Upper lobe of right lung (tissue), 1 donor: ENCODE measurements at regions not wholly inside any gene's neighbourhood (a gene's known extent, or its start where the extent isn't known, plus 50 kb on each side); places are given as distances from the start of the nearest gene placed in this dataset.

ENCODE experiments used
- ATAC-seq: fragments of 200-7000 bp; cut with Tn5 transposase; one replicate; pipeline ENCODE4 v1.9.1; 2020; ENCODE audit warnings: mild to moderate bottlenecking, moderate library complexity
- DNase-seq: peaks from one replicate; pipeline ENCODE4 v3.0.0-alpha.2; 2020
- H3K27ac ChIP-seq: fragments of 200-600 bp; one replicate; pipeline ENCODE4 v1.8.0; 2022
- H3K27me3 ChIP-seq: fragments of 200-600 bp; one replicate; pipeline ENCODE4 v1.8.0; 2022; ENCODE audit warnings: mild to moderate bottlenecking
- H3K36me3 ChIP-seq: fragments of 200-600 bp; one replicate; pipeline ENCODE4 v1.8.0; 2022
- H3K4me1 ChIP-seq: fragments of 200-600 bp; one replicate; pipeline ENCODE4 v1.8.0; 2022
- H3K4me3 ChIP-seq: fragments of 200-600 bp; one replicate; pipeline ENCODE4 v1.8.0; 2022; ENCODE audit warnings: mild to moderate bottlenecking
- H3K9me3 ChIP-seq: fragments of 200-600 bp; one replicate; pipeline ENCODE4 v1.8.0; 2022
- CTCF ChIP-seq: fragments of 200-600 bp; IDR thresholded peaks from one replicate; pipeline ENCODE4 v1.8.0; 2022; ENCODE audit warnings: antibody characterized with exemption
- intact Hi-C: fragments of 100-400 bp; cut with DNase I; formaldehyde crosslinking; loops from one replicate; pipeline ENCODE4 v1.11.0; 2022
- donor health status: DM: no; HTN: yes; CAD: no; lungs with severe emphysema.

GRCh38 chr3:182527745-182528144, 265.6 kb upstream of the ATP11B start:
- Histone ChIP-seq H3K27ac (no peak overlapping the region), H3K4me1 (no peaks in the 10 kb centered on the region), H3K27me3 (no peaks in the 10 kb centered on the region), H3K36me3 (no peaks in the 10 kb centered on the region), H3K9me3 (no peaks in the 10 kb centered on the region), H3K4me3 (no peak overlapping the region)
- no peak for TF ChIP-seq CTCF
- ATAC-seq, result no peak
- intact Hi-C loops, result no loop called here
- DNase-seq, result no peak

GRCh38 chr3:182530316-182530715, 263.0 kb upstream of the ATP11B start:
- DNase-seq (no peak), ATAC-seq (no peak)
- Histone ChIP-seq H3K9me3 (no peaks in the 10 kb centered on the region), H3K4me1 (no peaks in the 10 kb centered on the region), H3K27me3 (no peaks in the 10 kb centered on the region), H3K27ac (no peak overlapping the region), H3K4me3 (no peak overlapping the region), H3K36me3 (no peaks in the 10 kb centered on the region)
- intact Hi-C loops, result no loop called here
- TF ChIP-seq CTCF, result no peak

DNA sequence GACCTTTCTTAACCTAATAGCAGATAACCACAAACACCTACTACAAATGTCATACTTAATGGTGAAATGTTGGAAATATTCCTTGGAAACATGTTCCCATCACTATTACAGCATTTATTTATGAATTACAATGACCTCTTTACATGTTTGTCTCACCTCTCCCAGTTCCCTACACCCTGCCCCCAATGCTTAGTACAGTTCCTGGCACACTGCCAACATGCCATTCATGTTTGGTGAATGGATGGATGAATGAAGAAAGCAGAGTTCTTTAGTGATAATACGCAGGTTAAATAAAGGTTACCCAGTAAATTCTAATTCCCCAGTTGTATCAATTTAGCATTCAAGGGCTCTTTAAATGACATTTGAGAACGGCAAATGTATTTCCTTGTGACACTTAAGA, 259.9 kb upstream of the ATP11B start:
- no peak for ATAC-seq
- intact Hi-C loops, result no loop called here
- Histone ChIP-seq H3K27ac (no peak overlapping the region), H3K9me3 (no peaks in the 10 kb centered on the region), H3K36me3 (no peaks in the 10 kb centered on the region), H3K27me3 (no peaks in the 10 kb centered on the region), H3K4me1 (no peaks in the 10 kb centered on the region), H3K4me3 (no peak overlapping the region)
- no peak for DNase-seq
- TF ChIP-seq CTCF, result no peak

GRCh38 chr3:182544542-182544941, 248.8 kb upstream of the ATP11B start:
- intact Hi-C loops, result no loop called here
- H3K36me3 ChIP-seq, result no peaks in the 10 kb centered on the region
- no peak for ATAC-seq
- no peak overlapping the region for H3K4me3 ChIP-seq
- no peak for TF ChIP-seq CTCF
- no peaks in the 10 kb centered on the region for H3K4me1 ChIP-seq
- no peak overlapping the region for H3K27ac ChIP-seq
- no peak for DNase-seq
- no peaks in the 10 kb centered on the region for H3K27me3 ChIP-seq
- H3K9me3 ChIP-seq, result no peaks in the 10 kb centered on the region

- no peak for ATAC-seq
- no peaks in the 10 kb centered on the region for H3K4me1 ChIP-seq
- H3K36me3 ChIP-seq, result no peaks in the 10 kb centered on the region
- H3K27ac ChIP-seq, result no peak overlapping the region
- H3K4me3 ChIP-seq, result no peak overlapping the region
- no peak for TF ChIP-seq CTCF
- intact Hi-C loops, result no loop called here
- no peak for DNase-seq
- no peaks in the 10 kb centered on the region for H3K9me3 ChIP-seq
- H3K27me3 ChIP-seq, result no peaks in the 10 kb centered on the region
Observed at GRCh38 chr3:182562274-182562673, 231.0 kb upstream of the ATP11B start.
